ENCODE measurements at regions not wholly inside any gene's neighbourhood (a gene's known extent, or its start where the extent isn't known, plus 50 kb on each side); places are given as distances from the start of the nearest gene placed in this dataset.

DNA sequence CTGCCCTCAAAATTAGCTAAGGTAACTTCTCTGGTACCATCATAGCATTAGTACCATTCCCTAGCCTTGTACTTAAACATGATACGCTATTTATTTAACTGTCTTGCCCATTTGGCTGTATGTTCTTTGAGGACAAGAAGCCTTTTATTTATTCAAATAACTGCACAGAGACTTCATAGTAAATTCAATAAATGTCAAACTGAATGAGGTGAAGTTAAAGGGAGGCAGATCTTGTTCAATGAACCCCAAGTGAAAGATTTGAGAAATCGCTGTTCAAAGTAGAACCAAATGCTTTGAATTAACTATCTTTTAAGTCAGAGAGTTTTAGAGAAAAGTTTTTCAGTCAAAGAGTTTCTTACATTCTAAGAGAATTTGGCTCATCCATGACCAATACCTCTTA lies 203.6 kb downstream of the GXYLT1 start:
- H3K27ac ChIP-seq = no peak overlapping the region
- DNase-seq (ENCODE audit: low read depth, low spot score) = no peak

GRCh38 chr12:41940571-41940970 lies 204.1 kb downstream of the GXYLT1 start:
- no peak for DNase-seq (ENCODE audit: low read depth, low spot score)
- no peak overlapping the region for H3K27ac ChIP-seq

GRCh38 chr12:41936333-41936732 lies 208.3 kb downstream of the GXYLT1 start:
- no peak for DNase-seq (ENCODE audit: low read depth, low spot score)
- no peak overlapping the region for H3K27ac ChIP-seq

DNA sequence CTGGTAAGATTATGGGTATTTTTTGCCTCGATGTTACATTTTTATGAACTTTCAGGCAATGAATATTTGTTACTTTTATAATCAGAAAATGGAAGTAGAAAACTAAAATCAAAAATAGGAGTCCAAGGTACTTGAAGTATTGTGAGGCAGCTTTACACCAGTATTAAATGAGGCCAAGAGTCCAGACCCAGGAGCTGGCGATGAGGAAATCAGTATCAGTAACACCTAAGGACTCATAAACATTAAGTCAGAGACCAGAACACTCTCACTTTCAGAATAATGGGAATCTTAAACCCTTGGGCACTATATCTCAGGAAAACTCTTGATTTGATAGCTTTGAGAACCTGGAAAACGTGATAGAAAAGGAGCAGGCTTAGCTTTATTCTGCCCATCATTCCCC lies 208.8 kb downstream of the GXYLT1 start:
- no peak overlapping the region for H3K27ac ChIP-seq
- no peak for DNase-seq (ENCODE audit: low read depth, low spot score)

GRCh38 chr12:41932470-41932991 lies 212.1 kb downstream of the GXYLT1 start:
- DNase-seq (ENCODE audit: low read depth, low spot score) = no peak
- H3K27ac ChIP-seq = no peak overlapping the region

DNA sequence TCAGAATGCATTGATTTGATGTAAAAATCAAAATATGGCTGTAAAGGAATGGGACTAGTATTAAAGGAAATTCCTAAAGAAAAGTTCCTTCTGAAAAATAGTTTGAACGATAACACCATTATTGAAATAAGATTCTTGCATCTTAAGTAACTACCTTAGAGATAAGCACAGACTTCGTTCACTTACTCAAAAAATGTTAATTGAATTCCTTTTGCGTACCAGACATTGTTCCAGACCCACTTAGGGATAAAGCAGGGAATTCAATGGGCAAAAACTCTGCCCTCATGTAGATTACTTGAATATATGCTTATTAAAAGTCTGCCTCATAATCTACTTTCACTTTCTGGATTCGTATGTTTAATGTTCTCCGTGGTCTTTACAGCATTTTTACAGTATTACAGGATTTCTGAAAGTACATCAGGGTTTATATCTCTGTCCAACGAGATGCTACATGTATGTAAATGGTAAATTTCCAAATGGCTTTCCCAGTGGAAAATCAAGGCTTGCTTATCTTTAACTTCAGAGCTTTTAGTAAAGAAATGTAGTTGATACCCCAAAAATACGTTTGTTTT lies 213.7 kb downstream of the GXYLT1 start:
- H3K27ac ChIP-seq = no peak overlapping the region
- no peak for DNase-seq (ENCODE audit: low read depth, low spot score)

DNA sequence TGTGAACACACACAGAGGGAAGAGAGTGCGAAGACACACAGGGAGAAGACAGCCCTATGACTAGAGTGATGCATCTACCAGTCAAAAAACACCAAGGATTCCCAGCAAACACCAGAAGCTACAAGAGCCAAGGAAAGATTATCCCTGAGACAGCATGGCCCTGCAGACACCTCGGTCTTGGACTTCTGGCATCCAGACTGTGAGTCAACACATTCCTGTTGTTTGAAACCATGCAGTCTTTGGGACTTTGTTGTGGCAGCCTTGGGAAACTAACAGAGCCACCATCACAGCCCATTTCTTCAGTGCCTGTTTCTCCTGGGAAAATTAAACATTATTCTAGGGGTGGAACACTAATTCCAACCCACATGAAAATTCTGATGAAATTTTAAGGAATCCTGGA lies 220.6 kb downstream of the GXYLT1 start:
- no peak for DNase-seq (ENCODE audit: low read depth, low spot score)
- H3K27ac ChIP-seq = no peak overlapping the region

DNA sequence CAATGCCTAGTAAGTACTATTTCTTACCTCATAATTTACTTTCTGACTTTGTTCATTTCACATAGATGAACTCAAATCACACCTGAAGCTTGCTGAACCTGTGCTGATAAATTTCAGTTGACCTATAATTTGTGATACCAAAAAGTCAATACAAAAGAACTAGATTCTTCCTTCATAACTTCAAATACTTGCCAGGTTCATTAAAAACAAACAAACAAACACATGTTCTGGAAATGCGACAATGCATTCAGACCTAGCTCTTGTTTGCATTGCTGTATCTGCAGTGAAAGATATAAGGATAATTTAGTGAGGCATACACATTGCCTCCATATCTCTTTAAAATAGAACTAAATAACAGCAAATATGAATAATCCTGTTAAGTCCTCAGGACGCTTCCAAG lies 221.3 kb downstream of the GXYLT1 start:
- no peak overlapping the region for H3K27ac ChIP-seq
- DNase-seq (ENCODE audit: low read depth, low spot score) = no peak

- no peak overlapping the region for H3K27ac ChIP-seq
- no peak for DNase-seq (ENCODE audit: low read depth, low spot score)
These were observed 224.3 kb downstream of the GXYLT1 start for GRCh38 chr12:41920355-41920754.

GRCh38 chr12:41919526-41920261 lies 225.0 kb downstream of the GXYLT1 start:
- no peak for DNase-seq (ENCODE audit: low read depth, low spot score)
- no peak overlapping the region for H3K27ac ChIP-seq

GRCh38 chr12:41919048-41919447 lies 225.6 kb downstream of the GXYLT1 start:
- H3K27ac ChIP-seq = no peak overlapping the region

GRCh38 chr12:41917938-41918341 lies 226.7 kb downstream of the GXYLT1 start:
- DNase-seq (ENCODE audit: low read depth, low spot score) = no peak
- no peak overlapping the region for H3K27ac ChIP-seq

More at GRCh38 chr12:41919048-41919447, 225.6 kb downstream of the GXYLT1 start:
- no peak for DNase-seq (ENCODE audit: low read depth, low spot score)

DNA sequence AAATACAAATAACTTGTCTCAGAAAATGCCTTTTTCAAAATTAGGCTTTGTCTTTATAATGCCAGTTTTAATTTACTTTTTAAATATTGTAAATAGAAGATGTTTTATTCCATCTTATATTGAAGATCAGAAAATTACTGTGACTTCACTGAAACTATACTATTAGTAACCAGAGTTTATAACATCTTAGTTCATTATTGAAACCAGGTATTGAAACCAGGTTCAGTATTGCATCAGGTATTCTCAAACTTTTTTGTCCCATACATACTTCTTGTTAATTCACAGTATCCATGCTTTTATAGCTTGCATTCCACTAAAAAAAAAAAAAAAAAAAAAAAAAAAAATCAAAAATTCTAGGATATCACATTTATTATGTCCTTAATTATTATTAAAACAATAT lies 227.5 kb downstream of the GXYLT1 start:
- no peak for DNase-seq (ENCODE audit: low read depth, low spot score)
- H3K27ac ChIP-seq = no peak overlapping the region

- H3K27ac ChIP-seq = no peak overlapping the region
- no peak for DNase-seq (ENCODE audit: low read depth, low spot score)
These were observed 233.9 kb downstream of the GXYLT1 start for GRCh38 chr12:41910578-41911320.

- DNase-seq (ENCODE audit: low read depth, low spot score) = no peak
- no peak overlapping the region for H3K27ac ChIP-seq
These were observed 236.5 kb downstream of the GXYLT1 start for GRCh38 chr12:41908206-41908605.

DNA sequence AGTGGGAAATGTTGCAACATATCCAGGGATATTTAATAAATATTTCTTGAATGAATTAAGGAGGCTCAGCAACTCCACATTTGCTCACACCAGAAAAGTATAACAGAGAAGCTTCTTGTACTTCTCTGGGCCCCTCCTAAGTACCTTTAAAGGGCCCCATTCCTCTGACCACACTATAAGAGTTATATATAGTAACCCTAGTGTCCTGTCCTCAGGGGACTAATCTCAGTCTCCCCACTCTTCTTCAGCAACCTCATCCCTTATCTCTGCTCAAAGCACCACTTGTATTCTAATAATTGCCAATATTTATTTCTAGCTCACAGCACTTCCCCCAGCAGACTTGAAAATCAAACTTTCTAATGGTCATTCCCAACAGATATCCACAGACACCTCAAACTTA lies 237.1 kb downstream of the GXYLT1 start:
- DNase-seq (ENCODE audit: low read depth, low spot score) = no peak

DNA sequence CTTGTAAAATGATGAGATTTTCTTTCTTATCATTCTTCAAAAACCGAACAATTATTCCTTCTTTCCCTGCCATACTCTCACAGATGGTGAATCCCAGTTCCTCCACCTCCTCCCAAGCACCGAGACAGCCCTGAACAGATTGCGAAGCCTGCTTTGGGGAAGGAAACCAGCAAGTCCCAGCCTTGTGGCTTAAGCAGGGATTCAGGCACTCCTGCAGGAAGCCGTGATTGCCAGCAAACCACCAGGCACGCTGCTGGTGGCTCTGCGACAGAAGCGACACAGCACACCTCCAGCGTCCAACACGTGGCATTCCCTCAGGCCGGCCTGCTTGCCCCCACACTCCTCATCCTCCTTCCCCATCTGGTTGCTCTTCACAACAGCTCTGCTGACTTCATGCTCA lies 237.7 kb downstream of the GXYLT1 start:
- DNase-seq (ENCODE audit: low read depth, low spot score) = no peak
- no peak overlapping the region for H3K27ac ChIP-seq

More for the DNA sequence above, 237.1 kb downstream of the GXYLT1 start:
- no peak overlapping the region for H3K27ac ChIP-seq

DNA sequence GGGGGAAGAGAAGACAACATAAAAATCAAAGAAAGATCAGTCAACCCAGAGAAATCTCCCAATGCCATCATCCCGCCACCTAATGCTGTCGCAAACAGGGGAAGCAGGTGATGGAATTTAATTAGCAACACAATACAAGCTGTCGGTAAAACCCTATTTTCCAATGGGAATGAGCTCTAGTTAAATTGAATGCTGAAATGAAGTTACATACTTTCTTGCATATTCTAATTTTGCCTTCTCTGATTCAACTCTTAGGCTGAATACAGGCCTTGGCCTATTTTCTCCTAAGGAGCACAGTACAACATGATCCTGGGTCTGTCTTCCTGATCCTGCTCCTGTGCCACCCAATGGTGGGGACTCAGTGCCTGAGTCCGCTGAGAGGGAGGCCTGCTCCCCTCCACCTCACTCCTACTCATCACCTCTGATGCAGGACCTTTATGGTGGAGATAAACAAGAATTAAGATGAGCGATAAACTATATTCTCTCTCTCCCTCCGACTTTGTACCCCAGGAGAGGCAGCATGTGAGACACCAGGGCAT lies 238.8 kb downstream of the GXYLT1 start:
- H3K27ac ChIP-seq = no peak overlapping the region
- no peak for DNase-seq (ENCODE audit: low read depth, low spot score)

DNA sequence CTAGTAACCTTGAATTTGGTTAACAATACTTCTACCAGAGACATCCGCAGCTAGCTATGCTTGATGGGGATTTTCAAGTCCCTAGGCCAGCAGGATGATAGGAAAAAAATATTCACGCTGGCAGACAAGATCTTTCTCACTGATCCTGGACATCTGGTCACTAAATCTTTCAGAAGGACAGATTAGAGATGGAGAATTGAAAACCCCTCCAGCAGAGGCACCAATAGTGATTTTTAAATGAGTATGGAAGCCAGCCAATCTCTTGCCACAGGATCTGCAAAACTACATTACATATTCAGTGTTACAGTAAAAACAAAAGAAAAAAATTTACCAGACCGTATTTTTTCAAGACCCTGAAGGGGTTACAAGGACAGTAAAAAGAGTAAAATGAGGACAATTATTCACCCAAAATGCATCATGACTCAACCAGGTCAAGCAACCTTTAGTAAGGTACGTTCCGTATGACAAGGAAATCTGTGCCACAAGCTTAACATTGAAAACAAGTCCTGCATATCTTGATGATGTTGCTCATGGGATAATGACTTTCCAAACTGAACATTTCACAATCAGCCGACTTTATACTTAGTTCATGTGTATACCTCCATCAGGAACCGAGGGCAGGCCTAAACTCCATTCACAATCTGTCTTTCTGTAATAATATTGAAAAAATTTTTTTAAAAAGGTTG lies 239.5 kb downstream of the GXYLT1 start:
- no peak for DNase-seq (ENCODE audit: low read depth, low spot score)
- H3K27ac ChIP-seq = no peak overlapping the region

DNA sequence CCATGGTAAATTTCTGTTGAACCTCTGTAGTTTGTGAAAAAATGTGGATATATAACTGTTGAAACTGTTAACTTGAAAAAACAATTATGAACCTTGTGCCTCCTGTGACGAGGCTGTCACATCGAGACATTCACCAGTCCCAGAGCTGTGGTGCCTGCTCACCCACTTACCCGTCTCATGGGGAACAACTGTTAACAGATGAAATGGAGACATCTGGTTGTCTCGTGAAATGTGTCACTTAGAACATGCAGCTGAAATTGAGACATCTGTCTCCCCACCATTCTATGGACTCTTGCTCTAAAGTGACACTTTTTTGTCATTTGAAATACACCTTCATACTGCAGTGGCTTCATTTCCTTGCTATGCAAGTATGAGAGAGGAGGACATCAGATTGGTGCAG lies 240.6 kb downstream of the GXYLT1 start:
- H3K27ac ChIP-seq = no peak overlapping the region
- no peak for DNase-seq (ENCODE audit: low read depth, low spot score)
